ENCODE measurements at regions not wholly inside any gene's neighbourhood (a gene's known extent, or its start where the extent isn't known, plus 50 kb on each side); places are given as distances from the start of the nearest gene placed in this dataset.
"Not testable (repeated sequence)": the region's sequence is repeated elsewhere in the genome, so short reads cannot be mapped to it uniquely, and the experiment has no call there.

DNA sequence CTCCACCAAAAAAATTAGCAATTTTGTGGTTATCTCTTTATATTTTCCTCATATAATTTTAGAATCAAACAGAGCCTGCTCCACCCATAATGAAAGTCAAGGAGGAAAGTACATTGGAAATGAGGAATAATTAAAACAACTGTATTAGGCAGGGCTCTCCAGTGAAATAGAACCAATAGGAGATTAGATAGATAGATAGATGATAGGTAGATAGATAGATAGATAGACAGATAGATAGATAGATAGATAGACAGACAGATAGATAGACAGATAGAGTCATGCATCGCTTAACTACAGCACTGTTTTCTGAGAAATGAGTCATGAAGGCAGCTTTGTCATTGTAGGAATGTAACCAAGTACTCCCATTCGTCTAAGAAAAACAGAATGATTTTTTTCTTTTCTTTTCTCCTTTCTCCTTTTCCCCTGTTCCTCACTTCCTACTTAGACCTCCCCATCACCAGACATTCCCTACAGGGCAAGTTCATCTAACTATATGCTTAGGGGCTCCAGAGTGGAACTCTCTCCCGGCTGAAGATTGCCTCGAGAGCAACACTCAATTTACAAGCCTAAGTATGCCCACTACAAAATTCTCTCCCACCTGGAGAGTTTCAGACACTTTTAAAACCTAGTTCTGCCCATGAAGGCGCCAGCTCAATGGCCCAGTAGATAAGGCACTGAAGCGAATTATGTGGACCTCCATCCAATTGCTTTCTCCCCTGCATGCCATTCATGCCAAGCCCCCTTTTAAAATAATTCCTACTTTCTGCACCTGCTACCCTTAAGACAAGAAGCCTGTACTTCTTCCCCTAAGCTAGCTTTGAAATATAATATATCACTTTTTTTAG lies 53.3 kb upstream of the LIPC start:
- ATAC-seq (no peak), DNase-seq (no peak)
- intact Hi-C loops (cut with DNase I, micrococcal nuclease): no loop called here

DNA sequence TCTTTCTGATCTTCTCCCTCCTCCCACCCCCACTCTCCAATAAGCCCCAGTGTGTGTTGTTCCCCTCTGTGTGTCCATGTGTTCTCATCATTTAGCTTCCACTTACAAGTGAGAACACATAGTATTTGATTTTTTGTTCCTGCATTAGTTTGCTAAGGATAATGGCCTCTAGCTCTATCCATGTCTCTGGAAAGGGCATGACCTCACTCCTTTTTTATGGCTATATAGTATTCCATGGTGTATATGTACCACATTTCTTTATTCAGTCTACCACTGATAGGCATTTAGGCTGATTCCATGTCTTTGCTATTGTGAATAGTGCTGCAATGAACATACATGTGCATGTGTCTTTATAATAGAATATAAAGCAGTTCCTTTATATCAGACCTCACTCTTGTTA lies 52.3 kb upstream of the LIPC start:
- ATAC-seq; intact Hi-C loops (cut with DNase I, micrococcal nuclease): not testable (repeated sequence)

DNA sequence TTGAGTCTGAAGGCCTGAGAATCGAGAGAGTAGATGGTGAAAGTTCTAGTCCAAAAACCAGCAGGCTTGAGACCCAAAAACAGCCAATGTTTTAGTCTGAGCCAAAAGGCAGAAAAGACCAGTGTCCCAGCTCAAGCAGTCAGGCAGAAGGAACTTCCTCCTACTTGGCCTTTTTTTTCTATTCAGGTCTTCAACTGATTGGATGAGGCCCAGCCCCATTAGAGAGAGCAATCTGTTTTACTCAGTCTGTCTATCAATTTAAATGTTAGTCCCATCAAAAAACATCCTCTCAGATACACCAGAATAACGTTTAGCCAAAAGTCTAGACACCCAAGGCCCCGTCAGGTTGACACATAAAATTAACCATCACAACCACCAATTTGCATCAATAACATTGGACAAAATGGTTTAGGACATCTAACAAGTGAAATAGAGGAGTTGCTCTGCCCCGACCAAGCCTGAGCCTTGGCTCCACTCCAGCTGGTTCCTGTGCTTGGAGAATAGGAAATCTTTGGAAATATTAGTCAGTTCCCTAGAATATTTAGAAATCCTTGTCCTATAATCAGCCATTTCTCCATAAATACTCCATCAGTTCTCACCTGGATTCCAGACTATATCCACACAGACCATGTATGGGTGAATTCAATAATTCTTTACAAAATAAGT lies 51.4 kb upstream of the LIPC start:
- no peak for ATAC-seq
- DNase-seq: no peak

More for the DNA sequence above, 52.3 kb upstream of the LIPC start:
- not testable (repeated sequence) for DNase-seq

DNA sequence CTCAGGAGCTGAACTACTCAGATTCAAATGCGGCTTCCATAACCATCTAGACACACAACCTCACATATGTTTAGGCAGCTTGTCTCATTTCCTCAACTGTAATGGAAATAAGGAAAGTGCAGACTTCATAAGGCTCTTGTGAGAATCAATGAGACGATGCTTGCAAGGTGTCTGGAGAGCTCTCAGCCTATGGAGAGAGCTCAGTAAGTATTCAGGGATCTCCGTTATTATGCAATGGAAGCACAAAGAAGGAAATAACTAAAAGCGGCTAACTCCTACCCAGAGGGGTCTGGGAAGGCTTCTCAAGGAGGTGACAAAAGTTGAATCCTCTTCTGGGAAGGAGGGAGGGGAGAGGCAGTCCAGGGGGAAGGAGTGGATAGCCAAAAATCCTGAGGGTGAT lies 50.1 kb upstream of the LIPC start:
- ATAC-seq: no peak
- intact Hi-C loops (cut with DNase I, micrococcal nuclease): no loop called here
- DNase-seq: no peak

More for the DNA sequence above, 51.4 kb upstream of the LIPC start:
- intact Hi-C loops (cut with DNase I, micrococcal nuclease): no loop called here
